GM23338 (cell line): ENCODE measurements at regions not wholly inside any gene's neighbourhood (a gene's known extent, or its start where the extent isn't known, plus 50 kb on each side); places are given as distances from the start of the nearest gene placed in this dataset.

ENCODE experiments used
- CREB1 ChIP-seq: fragments of 250-450 bp; sonication (Bioruptor Pico); IDR thresholded peaks from 2 replicates; pipeline ENCODE4 v1.5.0; 2020; ENCODE audit warnings: low read depth, mild to moderate bottlenecking, moderate library complexity
- EZH2 ChIP-seq: fragments of 200-600 bp; sonication (generic); IDR thresholded peaks from one replicate; pipeline ENCODE4 v1.8.0; 2017; ENCODE audit warnings: antibody characterized with exemption, mild to moderate bottlenecking, low read depth; ENCODE audit not compliant: unreplicated experiment
- EZH2phosphoT487 ChIP-seq: fragments of 200-600 bp; sonication (generic); IDR thresholded peaks from one replicate; pipeline ENCODE4 v1.8.1; 2018; ENCODE audit warnings: antibody characterized with exemption; ENCODE audit not compliant: unreplicated experiment
- JUNB ChIP-seq: IDR thresholded peaks from one replicate; pipeline ENCODE4 v1.6.1; 2016; ENCODE audit warnings: antibody characterized with exemption; ENCODE audit not compliant: unreplicated experiment
- POLR2AphosphoS5 ChIP-seq: IDR thresholded peaks from 2 replicates; pipeline ENCODE4 v1.6.1; 2016; ENCODE audit warnings: antibody characterized with exemption, low read depth
- REST ChIP-seq: IDR thresholded peaks from one replicate; pipeline ENCODE4 v1.6.1; 2018; ENCODE audit warnings: antibody characterized with exemption; ENCODE audit not compliant: unreplicated experiment
- ZNF114 ChIP-seq: fragments of 250-450 bp; sonication (Bioruptor Pico); IDR thresholded peaks from 2 replicates; pipeline ENCODE4 v1.5.0; 2020; ENCODE audit warnings: mild to moderate bottlenecking, moderate library complexity
- TF ChIP-seq, protein P1 (sequence below), 2 experiments: fragments of 200-600 bp in 1 of 2; sonication (generic) in 1 of 2; conservative IDR thresholded peaks; 2 replicates each; pipeline versions ENCODE4 v1.5.1 to v1.6.1; 2016 to 2017; ENCODE audit warnings: antibody characterized with exemption in 2 of 2, low read depth in 2 of 2, mild to moderate bottlenecking in 2 of 2, moderate library complexity in 1 of 2

- TF ChIP-seq REST (no peak), POLR2AphosphoS5 (no peak), EZH2 (no peak), JUNB (no peak), EZH2phosphoT487 (no peak), CREB1 (no peak), ZNF114 (CRISPR knock-in tag) (no peak)
- TF ChIP-seq, protein P1, sequence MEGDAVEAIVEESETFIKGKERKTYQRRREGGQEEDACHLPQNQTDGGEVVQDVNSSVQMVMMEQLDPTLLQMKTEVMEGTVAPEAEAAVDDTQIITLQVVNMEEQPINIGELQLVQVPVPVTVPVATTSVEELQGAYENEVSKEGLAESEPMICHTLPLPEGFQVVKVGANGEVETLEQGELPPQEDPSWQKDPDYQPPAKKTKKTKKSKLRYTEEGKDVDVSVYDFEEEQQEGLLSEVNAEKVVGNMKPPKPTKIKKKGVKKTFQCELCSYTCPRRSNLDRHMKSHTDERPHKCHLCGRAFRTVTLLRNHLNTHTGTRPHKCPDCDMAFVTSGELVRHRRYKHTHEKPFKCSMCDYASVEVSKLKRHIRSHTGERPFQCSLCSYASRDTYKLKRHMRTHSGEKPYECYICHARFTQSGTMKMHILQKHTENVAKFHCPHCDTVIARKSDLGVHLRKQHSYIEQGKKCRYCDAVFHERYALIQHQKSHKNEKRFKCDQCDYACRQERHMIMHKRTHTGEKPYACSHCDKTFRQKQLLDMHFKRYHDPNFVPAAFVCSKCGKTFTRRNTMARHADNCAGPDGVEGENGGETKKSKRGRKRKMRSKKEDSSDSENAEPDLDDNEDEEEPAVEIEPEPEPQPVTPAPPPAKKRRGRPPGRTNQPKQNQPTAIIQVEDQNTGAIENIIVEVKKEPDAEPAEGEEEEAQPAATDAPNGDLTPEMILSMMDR (conservative IDR thresholded peaks at IDR 0.05; ENCODE audit: low read depth in 2 of 2) = no peak
These were observed 240.6 kb upstream of the LMCD1 start for GRCh38 chr3:8261018-8261417.
